ENCODE measurements at regions not wholly inside any gene's neighbourhood (a gene's known extent, or its start where the extent isn't known, plus 50 kb on each side); places are given as distances from the start of the nearest gene placed in this dataset.

GRCh38 chr14:48805315-48805714, 780.9 kb downstream of the RPS29 start:
- TF ChIP-seq CTCF (IDR thresholded peaks at IDR 0.05; ENCODE audit: low read depth, low read length, missing input control) (no peak), RXRA (IDR thresholded peaks at IDR 0.05) (no peak)
